ENCODE measurements at regions not wholly inside any gene's neighbourhood (a gene's known extent, or its start where the extent isn't known, plus 50 kb on each side); places are given as distances from the start of the nearest gene placed in this dataset.

GRCh38 chr20:41704896-41705295 lies 86.7 kb upstream of the CHD6 start:
- no peak overlapping the region for H3K27ac Mint-ChIP-seq
- H3K36me3 Mint-ChIP-seq, result no peaks in the 10 kb centered on the region
- POLR2A ChIA-PET, result no interaction called here
- ATAC-seq (no peak), DNase-seq (ENCODE audit: low spot score) (no peak)
- H3K9me3 Mint-ChIP-seq, result no peaks in the 10 kb centered on the region
- peaks cover 14% of the 10 kb centered on the region for H3K4me1 Mint-ChIP-seq
- CTCF ChIA-PET, result interaction anchor here (1.5 to 1.9 kb wide), 2 partner anchors 29 to 34 kb away, joined by 3 to 5 read pairs; no protein-coding TSS in a partner anchor
- no peaks in the 10 kb centered on the region for H3K27me3 Mint-ChIP-seq (ENCODE audit: low read depth)
- H3K4me3 Mint-ChIP-seq, result no peak overlapping the region
- TF ChIP-seq, protein P1, sequence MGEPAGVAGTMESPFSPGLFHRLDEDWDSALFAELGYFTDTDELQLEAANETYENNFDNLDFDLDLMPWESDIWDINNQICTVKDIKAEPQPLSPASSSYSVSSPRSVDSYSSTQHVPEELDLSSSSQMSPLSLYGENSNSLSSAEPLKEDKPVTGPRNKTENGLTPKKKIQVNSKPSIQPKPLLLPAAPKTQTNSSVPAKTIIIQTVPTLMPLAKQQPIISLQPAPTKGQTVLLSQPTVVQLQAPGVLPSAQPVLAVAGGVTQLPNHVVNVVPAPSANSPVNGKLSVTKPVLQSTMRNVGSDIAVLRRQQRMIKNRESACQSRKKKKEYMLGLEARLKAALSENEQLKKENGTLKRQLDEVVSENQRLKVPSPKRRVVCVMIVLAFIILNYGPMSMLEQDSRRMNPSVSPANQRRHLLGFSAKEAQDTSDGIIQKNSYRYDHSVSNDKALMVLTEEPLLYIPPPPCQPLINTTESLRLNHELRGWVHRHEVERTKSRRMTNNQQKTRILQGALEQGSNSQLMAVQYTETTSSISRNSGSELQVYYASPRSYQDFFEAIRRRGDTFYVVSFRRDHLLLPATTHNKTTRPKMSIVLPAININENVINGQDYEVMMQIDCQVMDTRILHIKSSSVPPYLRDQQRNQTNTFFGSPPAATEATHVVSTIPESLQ (CRISPR knock-in tag; IDR thresholded peaks at IDR 0.05), result no peak
- no peak for TF ChIP-seq OVOL2 (CRISPR knock-in tag; IDR thresholded peaks at IDR 0.05; ENCODE audit: borderline replicate concordance)
- no peak for TF ChIP-seq ELF4 (CRISPR knock-in tag; IDR thresholded peaks at IDR 0.05; ENCODE audit: low read depth)
- no peak for TF ChIP-seq CTCF (IDR thresholded peaks at IDR 0.05)
- no peak for TF ChIP-seq NR1H2 (CRISPR knock-in tag; IDR thresholded peaks at IDR 0.05)
- no peak for TF ChIP-seq MAX (CRISPR knock-in tag; IDR thresholded peaks at IDR 0.05)
- TF ChIP-seq, protein P2, sequence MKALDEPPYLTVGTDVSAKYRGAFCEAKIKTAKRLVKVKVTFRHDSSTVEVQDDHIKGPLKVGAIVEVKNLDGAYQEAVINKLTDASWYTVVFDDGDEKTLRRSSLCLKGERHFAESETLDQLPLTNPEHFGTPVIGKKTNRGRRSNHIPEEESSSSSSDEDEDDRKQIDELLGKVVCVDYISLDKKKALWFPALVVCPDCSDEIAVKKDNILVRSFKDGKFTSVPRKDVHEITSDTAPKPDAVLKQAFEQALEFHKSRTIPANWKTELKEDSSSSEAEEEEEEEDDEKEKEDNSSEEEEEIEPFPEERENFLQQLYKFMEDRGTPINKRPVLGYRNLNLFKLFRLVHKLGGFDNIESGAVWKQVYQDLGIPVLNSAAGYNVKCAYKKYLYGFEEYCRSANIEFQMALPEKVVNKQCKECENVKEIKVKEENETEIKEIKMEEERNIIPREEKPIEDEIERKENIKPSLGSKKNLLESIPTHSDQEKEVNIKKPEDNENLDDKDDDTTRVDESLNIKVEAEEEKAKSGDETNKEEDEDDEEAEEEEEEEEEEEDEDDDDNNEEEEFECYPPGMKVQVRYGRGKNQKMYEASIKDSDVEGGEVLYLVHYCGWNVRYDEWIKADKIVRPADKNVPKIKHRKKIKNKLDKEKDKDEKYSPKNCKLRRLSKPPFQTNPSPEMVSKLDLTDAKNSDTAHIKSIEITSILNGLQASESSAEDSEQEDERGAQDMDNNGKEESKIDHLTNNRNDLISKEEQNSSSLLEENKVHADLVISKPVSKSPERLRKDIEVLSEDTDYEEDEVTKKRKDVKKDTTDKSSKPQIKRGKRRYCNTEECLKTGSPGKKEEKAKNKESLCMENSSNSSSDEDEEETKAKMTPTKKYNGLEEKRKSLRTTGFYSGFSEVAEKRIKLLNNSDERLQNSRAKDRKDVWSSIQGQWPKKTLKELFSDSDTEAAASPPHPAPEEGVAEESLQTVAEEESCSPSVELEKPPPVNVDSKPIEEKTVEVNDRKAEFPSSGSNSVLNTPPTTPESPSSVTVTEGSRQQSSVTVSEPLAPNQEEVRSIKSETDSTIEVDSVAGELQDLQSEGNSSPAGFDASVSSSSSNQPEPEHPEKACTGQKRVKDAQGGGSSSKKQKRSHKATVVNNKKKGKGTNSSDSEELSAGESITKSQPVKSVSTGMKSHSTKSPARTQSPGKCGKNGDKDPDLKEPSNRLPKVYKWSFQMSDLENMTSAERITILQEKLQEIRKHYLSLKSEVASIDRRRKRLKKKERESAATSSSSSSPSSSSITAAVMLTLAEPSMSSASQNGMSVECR (CRISPR knock-in tag; IDR thresholded peaks at IDR 0.05; ENCODE audit: borderline replicate concordance), result no peak
- no peak for TF ChIP-seq ATF3 (CRISPR knock-in tag; conservative IDR thresholded peaks at IDR 0.05)
- no peak for TF ChIP-seq SOX15 (CRISPR knock-in tag; IDR thresholded peaks at IDR 0.05)
- TF ChIP-seq CBFB (CRISPR knock-in tag; IDR thresholded peaks at IDR 0.05; ENCODE audit: low read depth), result no peak
- no peak for TF ChIP-seq EMX1 (CRISPR knock-in tag; IDR thresholded peaks at IDR 0.05)
- TF ChIP-seq, protein P3, sequence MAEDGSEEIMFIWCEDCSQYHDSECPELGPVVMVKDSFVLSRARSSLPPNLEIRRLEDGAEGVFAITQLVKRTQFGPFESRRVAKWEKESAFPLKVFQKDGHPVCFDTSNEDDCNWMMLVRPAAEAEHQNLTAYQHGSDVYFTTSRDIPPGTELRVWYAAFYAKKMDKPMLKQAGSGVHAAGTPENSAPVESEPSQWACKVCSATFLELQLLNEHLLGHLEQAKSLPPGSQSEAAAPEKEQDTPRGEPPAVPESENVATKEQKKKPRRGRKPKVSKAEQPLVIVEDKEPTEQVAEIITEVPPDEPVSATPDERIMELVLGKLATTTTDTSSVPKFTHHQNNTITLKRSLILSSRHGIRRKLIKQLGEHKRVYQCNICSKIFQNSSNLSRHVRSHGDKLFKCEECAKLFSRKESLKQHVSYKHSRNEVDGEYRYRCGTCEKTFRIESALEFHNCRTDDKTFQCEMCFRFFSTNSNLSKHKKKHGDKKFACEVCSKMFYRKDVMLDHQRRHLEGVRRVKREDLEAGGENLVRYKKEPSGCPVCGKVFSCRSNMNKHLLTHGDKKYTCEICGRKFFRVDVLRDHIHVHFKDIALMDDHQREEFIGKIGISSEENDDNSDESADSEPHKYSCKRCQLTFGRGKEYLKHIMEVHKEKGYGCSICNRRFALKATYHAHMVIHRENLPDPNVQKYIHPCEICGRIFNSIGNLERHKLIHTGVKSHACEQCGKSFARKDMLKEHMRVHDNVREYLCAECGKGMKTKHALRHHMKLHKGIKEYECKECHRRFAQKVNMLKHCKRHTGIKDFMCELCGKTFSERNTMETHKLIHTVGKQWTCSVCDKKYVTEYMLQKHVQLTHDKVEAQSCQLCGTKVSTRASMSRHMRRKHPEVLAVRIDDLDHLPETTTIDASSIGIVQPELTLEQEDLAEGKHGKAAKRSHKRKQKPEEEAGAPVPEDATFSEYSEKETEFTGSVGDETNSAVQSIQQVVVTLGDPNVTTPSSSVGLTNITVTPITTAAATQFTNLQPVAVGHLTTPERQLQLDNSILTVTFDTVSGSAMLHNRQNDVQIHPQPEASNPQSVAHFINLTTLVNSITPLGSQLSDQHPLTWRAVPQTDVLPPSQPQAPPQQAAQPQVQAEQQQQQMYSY (CRISPR knock-in tag; IDR thresholded peaks at IDR 0.05), result no peak
- TF ChIP-seq, protein P4, sequence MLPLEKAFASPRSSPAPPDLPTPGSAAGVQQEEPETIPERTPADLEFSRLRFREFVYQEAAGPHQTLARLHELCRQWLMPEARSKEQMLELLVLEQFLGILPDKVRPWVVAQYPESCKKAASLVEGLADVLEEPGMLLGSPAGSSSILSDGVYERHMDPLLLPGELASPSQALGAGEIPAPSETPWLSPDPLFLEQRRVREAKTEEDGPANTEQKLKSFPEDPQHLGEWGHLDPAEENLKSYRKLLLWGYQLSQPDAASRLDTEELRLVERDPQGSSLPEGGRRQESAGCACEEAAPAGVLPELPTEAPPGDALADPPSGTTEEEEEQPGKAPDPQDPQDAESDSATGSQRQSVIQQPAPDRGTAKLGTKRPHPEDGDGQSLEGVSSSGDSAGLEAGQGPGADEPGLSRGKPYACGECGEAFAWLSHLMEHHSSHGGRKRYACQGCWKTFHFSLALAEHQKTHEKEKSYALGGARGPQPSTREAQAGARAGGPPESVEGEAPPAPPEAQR (CRISPR knock-in tag; IDR thresholded peaks at IDR 0.05), result no peak
- TF ChIP-seq, protein P5, sequence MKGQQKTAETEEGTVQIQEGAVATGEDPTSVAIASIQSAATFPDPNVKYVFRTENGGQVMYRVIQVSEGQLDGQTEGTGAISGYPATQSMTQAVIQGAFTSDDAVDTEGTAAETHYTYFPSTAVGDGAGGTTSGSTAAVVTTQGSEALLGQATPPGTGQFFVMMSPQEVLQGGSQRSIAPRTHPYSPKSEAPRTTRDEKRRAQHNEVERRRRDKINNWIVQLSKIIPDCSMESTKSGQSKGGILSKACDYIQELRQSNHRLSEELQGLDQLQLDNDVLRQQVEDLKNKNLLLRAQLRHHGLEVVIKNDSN (CRISPR knock-in tag; IDR thresholded peaks at IDR 0.05), result no peak
- TF ChIP-seq ZNF532 (CRISPR knock-in tag; IDR thresholded peaks at IDR 0.05; ENCODE audit: borderline replicate concordance), result no peak
- TF ChIP-seq E2F5 (CRISPR knock-in tag; IDR thresholded peaks at IDR 0.05), result no peak
- TF ChIP-seq TEAD1 (CRISPR knock-in tag; IDR thresholded peaks at IDR 0.05), result no peak
- no peak for TF ChIP-seq JAZF1 (CRISPR knock-in tag; IDR thresholded peaks at IDR 0.05)
